OCI-LY7 (cell line): ENCODE measurements at regions not wholly inside any gene's neighbourhood (a gene's known extent, or its start where the extent isn't known, plus 50 kb on each side); places are given as distances from the start of the nearest gene placed in this dataset.

ENCODE experiments used
- BruUV-seq: library from RNA; stranded (reverse); fragments of 400-500 nt; replicated peaks from 2 replicates; lab custom pipeline; 2021; lab: Mats Ljungman, UMichigan
- CTCF ChIA-PET: fragments of 300-600 bp; sonication (Branson Sonifier 250); formaldehyde crosslinking; loops from one replicate; lab custom pipeline; 2022; ENCODE audit warnings: antibody characterized with exemption; ENCODE audit not compliant: unreplicated experiment; lab: Charles Lee
- POLR2A ChIA-PET: fragments of 300-600 bp; sonication (Branson Sonifier 250); formaldehyde crosslinking; loops from one replicate; lab custom pipeline; 2022; ENCODE audit warnings: antibody characterized with exemption; lab: Charles Lee
- DNase-seq: peaks from one replicate; pipeline ENCODE4 v3.0.0-alpha.2; 2015; ENCODE audit warnings: low spot score
- H2AFZ ChIP-seq: fragments of 200-600 bp; sonication (generic), shearing (Covaris generic); 2 replicates; pipeline ENCODE4 v1.6.1; 2014; ENCODE audit warnings: mild to moderate bottlenecking, antibody characterized with exemption, low read length, moderate library complexity
- H3K27ac ChIP-seq: fragments of 200-600 bp; sonication (generic); 2 replicates; pipeline ENCODE4 v1.5.1; 2014; ENCODE audit warnings: mixed run types, low read depth, mild to moderate bottlenecking, moderate library complexity, low read length, inconsistent platforms; ENCODE audit not compliant: poor library complexity, severe bottlenecking
- H3K36me3 ChIP-seq: fragments of 200-600 bp; sonication (generic); 2 replicates; pipeline ENCODE4 v1.6.1; 2014; ENCODE audit warnings: mild to moderate bottlenecking, antibody characterized with exemption, low read length, moderate library complexity, mixed read lengths; ENCODE audit not compliant: insufficient read depth
- H3K4me1 ChIP-seq: fragments of 200-600 bp; sonication (generic); 2 replicates; pipeline ENCODE4 v1.5.1; 2014; ENCODE audit warnings: mild to moderate bottlenecking, low read length; ENCODE audit not compliant: insufficient read depth, poor library complexity, severe bottlenecking
- H3K4me2 ChIP-seq: fragments of 200-600 bp; sonication (generic); 2 replicates; pipeline ENCODE4 v1.6.1; 2014; ENCODE audit warnings: mild to moderate bottlenecking, low read length
- H3K4me3 ChIP-seq: fragments of 200-600 bp; sonication (generic); 2 replicates; pipeline ENCODE4 v1.5.1; 2014; ENCODE audit warnings: mild to moderate bottlenecking, low read depth, low read length; ENCODE audit not compliant: poor library complexity, severe bottlenecking
- H3K79me2 ChIP-seq: fragments of 200-600 bp; sonication (generic); 2 replicates; pipeline ENCODE4 v1.6.1; 2016; ENCODE audit warnings: low read depth, mild to moderate bottlenecking, low read length, moderate library complexity, mixed read lengths; ENCODE audit not compliant: insufficient read depth
- H3K9me2 ChIP-seq: fragments of 200-600 bp; sonication (generic); 2 replicates; pipeline ENCODE4 v1.6.1; 2016; ENCODE audit warnings: mild to moderate bottlenecking, low read length, mixed read lengths; ENCODE audit not compliant: insufficient read depth
- H3K9me3 ChIP-seq: fragments of 200-600 bp; sonication (generic); 2 replicates; pipeline ENCODE4 v1.6.1; 2014; ENCODE audit warnings: mild to moderate bottlenecking, mixed run types, low read length, mixed read lengths
- H4K20me1 ChIP-seq: fragments of 200-600 bp; sonication (generic); 2 replicates; pipeline ENCODE4 v1.6.1; 2014; ENCODE audit warnings: mild to moderate bottlenecking, antibody characterized with exemption, low read length, moderate library complexity, mixed read lengths; ENCODE audit not compliant: insufficient read depth
- EZH2phosphoT487 ChIP-seq: fragments of 200-600 bp; sonication (generic); IDR thresholded peaks from 2 replicates; pipeline ENCODE4 v1.6.1; 2018; ENCODE audit warnings: low read depth, borderline replicate concordance, mild to moderate bottlenecking, mixed run types, antibody characterized with exemption, low read length, moderate library complexity, mixed read lengths
- intact Hi-C: fragments of 100-400 bp; cut with micrococcal nuclease; formaldehyde crosslinking; loops from one replicate; pipeline ENCODE4 v1.10.0; 2022; ENCODE audit not compliant: unreplicated experiment
- TF ChIP-seq, protein P1 (sequence below): fragments of 200-600 bp; sonication (generic); conservative IDR thresholded peaks from 2 replicates; pipeline ENCODE4 v1.5.1; 2014; ENCODE audit warnings: mild to moderate bottlenecking, antibody characterized with exemption, low read length, moderate library complexity, mixed read lengths

DNA sequence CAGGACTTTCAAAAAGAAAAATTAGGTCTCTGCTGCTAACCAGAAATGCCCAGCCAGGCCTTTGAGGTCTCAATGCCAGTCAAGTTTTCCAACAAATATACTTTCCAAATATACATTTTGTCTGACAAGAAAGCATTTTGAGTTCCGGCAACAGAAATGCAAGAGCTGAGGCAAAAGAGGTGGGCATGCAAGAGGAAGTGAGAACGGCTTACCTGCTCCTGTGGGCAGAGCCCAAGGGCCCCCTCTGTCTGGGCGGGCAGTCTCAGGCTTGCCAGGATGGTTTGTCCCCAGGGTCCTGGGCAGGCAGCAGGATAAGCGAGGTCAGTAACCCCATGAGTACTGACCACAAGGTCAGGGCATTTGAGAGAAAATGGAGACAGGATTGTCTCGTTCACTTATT, 136.1 kb upstream of the TOPAZ1 start:
- intact Hi-C loops = no loop called here
- H4K20me1 ChIP-seq = no peaks in the 10 kb centered on the region
- H3K4me1 ChIP-seq = peaks cover 9% of the 10 kb centered on the region
- ChIA-PET CTCF (no interaction called here), POLR2A (no interaction called here)
- DNase-seq = peak; percentile 12
- H3K27ac ChIP-seq = no peak overlapping the region
- BruUV-seq = no TSS peak
- H3K9me3 ChIP-seq = no peaks in the 10 kb centered on the region
- H3K4me2 ChIP-seq = peak overlapping the region; percentile 7; the same call in 1 of the 2 replicates
- no peak for TF ChIP-seq EZH2phosphoT487
- TF ChIP-seq, protein P1, sequence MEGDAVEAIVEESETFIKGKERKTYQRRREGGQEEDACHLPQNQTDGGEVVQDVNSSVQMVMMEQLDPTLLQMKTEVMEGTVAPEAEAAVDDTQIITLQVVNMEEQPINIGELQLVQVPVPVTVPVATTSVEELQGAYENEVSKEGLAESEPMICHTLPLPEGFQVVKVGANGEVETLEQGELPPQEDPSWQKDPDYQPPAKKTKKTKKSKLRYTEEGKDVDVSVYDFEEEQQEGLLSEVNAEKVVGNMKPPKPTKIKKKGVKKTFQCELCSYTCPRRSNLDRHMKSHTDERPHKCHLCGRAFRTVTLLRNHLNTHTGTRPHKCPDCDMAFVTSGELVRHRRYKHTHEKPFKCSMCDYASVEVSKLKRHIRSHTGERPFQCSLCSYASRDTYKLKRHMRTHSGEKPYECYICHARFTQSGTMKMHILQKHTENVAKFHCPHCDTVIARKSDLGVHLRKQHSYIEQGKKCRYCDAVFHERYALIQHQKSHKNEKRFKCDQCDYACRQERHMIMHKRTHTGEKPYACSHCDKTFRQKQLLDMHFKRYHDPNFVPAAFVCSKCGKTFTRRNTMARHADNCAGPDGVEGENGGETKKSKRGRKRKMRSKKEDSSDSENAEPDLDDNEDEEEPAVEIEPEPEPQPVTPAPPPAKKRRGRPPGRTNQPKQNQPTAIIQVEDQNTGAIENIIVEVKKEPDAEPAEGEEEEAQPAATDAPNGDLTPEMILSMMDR = no peak
- no peaks in the 10 kb centered on the region for H3K36me3 ChIP-seq
- H2AFZ ChIP-seq = no peak overlapping the region
- no peak overlapping the region for H3K4me3 ChIP-seq
- no peaks in the 10 kb centered on the region for H3K9me2 ChIP-seq
- no peaks in the 10 kb centered on the region for H3K79me2 ChIP-seq

DNA sequence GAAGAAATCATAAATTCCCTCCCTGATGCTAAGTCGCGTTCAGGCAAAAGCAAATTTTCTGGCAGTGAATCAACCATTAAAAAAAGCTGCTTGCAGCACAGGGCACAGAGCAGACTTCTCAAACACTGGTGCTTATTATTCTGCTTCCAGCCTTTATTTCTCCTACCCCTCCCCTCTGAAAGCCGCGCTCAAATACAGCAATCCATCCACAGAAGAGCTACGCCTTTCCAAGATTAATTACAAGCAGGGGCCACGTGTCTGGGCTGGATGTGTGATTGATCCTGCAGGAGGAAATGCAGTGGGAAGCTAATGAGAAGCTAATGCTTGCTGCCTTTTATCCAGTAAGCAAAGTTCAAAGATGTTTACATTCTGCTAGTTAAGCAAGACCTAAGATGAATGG, 134.9 kb upstream of the TOPAZ1 start:
- CTCF ChIA-PET = no interaction called here
- no peak for DNase-seq
- intact Hi-C loops = no loop called here
- no peak overlapping the region for H3K4me2 ChIP-seq
- TF ChIP-seq, protein P1 = no peak
- TF ChIP-seq EZH2phosphoT487 = no peak
- BruUV-seq = no TSS peak
- no peaks in the 10 kb centered on the region for H4K20me1 ChIP-seq
- H2AFZ ChIP-seq = no peak overlapping the region
- H3K4me1 ChIP-seq = peaks cover 9% of the 10 kb centered on the region
- no peak overlapping the region for H3K4me3 ChIP-seq
- no peak overlapping the region for H3K27ac ChIP-seq
- H3K79me2 ChIP-seq = no peaks in the 10 kb centered on the region
- POLR2A ChIA-PET = interaction anchor here (0.7 kb wide), 1 partner anchor 143 kb away, joined by 3 read pairs; no protein-coding TSS in a partner anchor
- peaks cover 7% of the 10 kb centered on the region; the same call in 1 of the 2 replicates for H3K36me3 ChIP-seq
- no peaks in the 10 kb centered on the region for H3K9me3 ChIP-seq
- no peaks in the 10 kb centered on the region for H3K9me2 ChIP-seq

DNA sequence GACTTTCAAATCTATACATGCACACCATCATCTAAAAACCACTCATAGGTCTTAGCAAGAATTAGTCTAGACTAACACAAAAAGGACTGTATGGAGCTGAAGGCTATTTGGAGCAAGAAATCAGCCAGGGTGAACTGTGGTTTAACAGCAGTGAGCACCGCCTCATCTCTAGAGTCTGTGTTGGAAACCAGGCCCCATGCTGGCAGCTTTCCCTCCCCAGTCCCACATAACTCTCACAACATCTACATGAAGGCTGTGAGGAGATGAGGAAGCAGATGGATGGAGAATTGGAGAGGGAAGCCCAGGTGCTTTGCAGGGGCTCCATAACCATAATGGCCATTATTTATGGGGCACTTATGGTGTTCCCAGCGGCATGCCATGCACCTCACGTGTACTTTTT, 133.2 kb upstream of the TOPAZ1 start:
- ChIA-PET CTCF (interaction anchor here (0.6 kb wide), 1 partner anchor 994 kb away, joined by 4 read pairs; no protein-coding TSS in a partner anchor), POLR2A (no interaction called here)
- H3K79me2 ChIP-seq = no peaks in the 10 kb centered on the region
- peaks cover 9% of the 10 kb centered on the region for H3K4me1 ChIP-seq
- no peak overlapping the region for H3K4me2 ChIP-seq
- no peak for TF ChIP-seq EZH2phosphoT487
- TF ChIP-seq, protein P1 = no peak
- intact Hi-C loops = no loop called here
- H3K9me3 ChIP-seq = no peaks in the 10 kb centered on the region
- BruUV-seq = no TSS peak
- H3K36me3 ChIP-seq = peaks cover 13% of the 10 kb centered on the region; the same call in 1 of the 2 replicates
- no peaks in the 10 kb centered on the region for H4K20me1 ChIP-seq
- H2AFZ ChIP-seq = no peak overlapping the region
- H3K27ac ChIP-seq = no peak overlapping the region
- H3K4me3 ChIP-seq = no peak overlapping the region
- no peak for DNase-seq
- no peaks in the 10 kb centered on the region for H3K9me2 ChIP-seq
